Heart left ventricle (tissue), 16 donors: ENCODE measurements at regions not wholly inside any gene's neighbourhood (a gene's known extent, or its start where the extent isn't known, plus 50 kb on each side); places are given as distances from the start of the nearest gene placed in this dataset.
"Not testable (repeated sequence)": the region's sequence is repeated elsewhere in the genome, so short reads cannot be mapped to it uniquely, and the experiment has no call there.

Experiments
- ATAC-seq, 4 donors: fragments of 200-7000 bp; cut with Tn5 transposase; one replicate each; pipeline ENCODE4 v1.9.1; 2020 to 2022; ENCODE audit warnings: moderate library complexity in 4 of 4, mild to moderate bottlenecking in 3 of 4, moderate number of reproducible peaks in 1 of 4
- DNase-seq, 5 donors: peaks; one replicate each; pipeline ENCODE4 v3.0.0-alpha.2; 2020
- H3K27ac ChIP-seq, 12 donors: fragments of 200-600 bp; sonication (generic) in 4 of 12; one replicate each; pipeline versions ENCODE4 v1.5.0 to v1.8.0; 2016 to 2022; ENCODE audit warnings: mild to moderate bottlenecking in 2 of 12
- H3K27me3 ChIP-seq, 9 donors: fragments of 200-600 bp; sonication (generic) in 2 of 9; one replicate each; pipeline versions ENCODE4 v1.5.1 to v1.8.0; 2016 to 2022; ENCODE audit warnings: mild to moderate bottlenecking in 3 of 9
- H3K36me3 ChIP-seq, 9 donors: fragments of 200-600 bp; sonication (generic) in 2 of 9; one replicate each; pipeline versions ENCODE4 v1.5.0 to v1.8.0; 2018 to 2022; ENCODE audit warnings: mild to moderate bottlenecking in 2 of 9
- H3K4me1 ChIP-seq, 12 donors: fragments of 200-600 bp; sonication (generic) in 4 of 12; one replicate each; pipeline versions ENCODE4 v1.5.0 to v1.8.0; 2016 to 2022; ENCODE audit warnings: mild to moderate bottlenecking in 3 of 12
- H3K4me3 ChIP-seq, 12 donors: fragments of 200-600 bp; sonication (generic) in 4 of 12; one replicate each; pipeline versions ENCODE4 v1.5.0 to v1.8.0; 2017 to 2022; ENCODE audit warnings: mild to moderate bottlenecking in 9 of 12, moderate library complexity in 4 of 12
- H3K9me3 ChIP-seq, 12 donors: fragments of 200-600 bp; sonication (generic) in 4 of 12; one replicate each; pipeline versions ENCODE4 v1.5.0 to v1.8.0; 2016 to 2022; ENCODE audit warnings: mild to moderate bottlenecking in 1 of 12
- CTCF ChIP-seq, 12 donors: fragments of 200-600 bp; sonication (generic) in 4 of 12; IDR thresholded peaks; one replicate each; pipeline versions ENCODE4 v1.5.0 to v1.8.0; 2018 to 2022; ENCODE audit warnings: antibody characterized with exemption in 12 of 12, mild to moderate bottlenecking in 5 of 12
- POLR2A ChIP-seq, 2 donors: fragments of 450-650 bp; IDR thresholded peaks; one replicate each; pipeline ENCODE4 v1.6.1; 2017; ENCODE audit warnings: antibody characterized with exemption in 2 of 2, mild to moderate bottlenecking in 2 of 2, moderate library complexity in 2 of 2
- WGBS, 4 donors: extraction: QIAGEN DNeasy Blood & Tissue Kit in 2 of 4; methylation state at CpG; one replicate each; pipeline versions ENCODE4 v1.1.5 to v1.1.7; 2013 to 2018; 5-methylcytosine and 5-hydroxymethylcytosine counted together
- intact Hi-C, 10 donors: fragments of 100-400 bp; cut with DNase I; formaldehyde crosslinking; loops; one replicate each; pipeline versions ENCODE4 v1.11.1 to v1.14.2; 2022
- donor health status: ischemic (EF 13 %, LVEDD 7.1; RV severe dilation, severe dysfunction).
- donor health status: healthy with polysubstance abuse.
- donor health status: DM: no; HTN: yes; CAD: no.
- donor health status: DM: no; HTN: no; CAD: no.
- donor health status: ischemic (EF 25% LVEDD 6.9; RV normal size, moderate dysfunction).
- donor health status: ischemic (EF 25% LVEDD 5.7; RV mildly dilated, moderate dysfunction).
- donor health status: healthy.
- donor health status: DM: yes; HTN: yes; CAD: no.
- donor health status: ischemic (EF 35%, LVEDD 5.7; RV mildly dilated, moderate dysfunction).
- donor health status: nonischemic (EF 11% LVEDD 7.7; RV severe dilation, severe dysfunction).
- donor health status: DM: yes; HTN: yes; CAD: no.
- donor health status: PGD.
- donor health status: ischemic (EF 29% LVEDD 5.4; RV normal size, mild dysfunction).
- donor health status: nonischemic (EF 23%, LVEDD 6.1; RV moderate dilation, normal function).

- H3K4me3 ChIP-seq, result no peak overlapping the region
- H3K27me3 ChIP-seq, result no peaks in the 10 kb centered on the region
- no peak for TF ChIP-seq CTCF (IDR thresholded peaks at IDR 0.05)
- intact Hi-C loops, result no loop called here
- no peaks in the 10 kb centered on the region for H3K36me3 ChIP-seq
- ATAC-seq (no peak), DNase-seq (no peak)
- H3K4me1 ChIP-seq, result no peaks in the 10 kb centered on the region
- no peak overlapping the region for H3K27ac ChIP-seq
- WGBS, 4 donors, result 89 to 91% (median 91%) methylated on average over 2 of the region's 2 CpGs; no CpG with 5 or more reads in 1 of the 4 donors
- peaks cover 0 to 29% (median 10%) of the 10 kb centered on the region in 12 donors for H3K9me3 ChIP-seq
These were observed 419.8 kb downstream of the TMEM232 start for GRCh38 chr5:110306650-110307049.

GRCh38 chr5:110309222-110309621 lies 417.2 kb downstream of the TMEM232 start:
- Histone ChIP-seq H3K9me3 (peaks cover 0 to 19% (median 3%) of the 10 kb centered on the region in 12 donors), H3K27ac (no peak overlapping the region), H3K36me3 (no peaks in the 10 kb centered on the region), H3K4me3 (no peak overlapping the region), H3K4me1 (no peaks in the 10 kb centered on the region), H3K27me3 (no peaks in the 10 kb centered on the region)
- ATAC-seq, result no peak
- 90 to 98% (median 92%) methylated on average over 1 of the region's 1 CpG for WGBS, 4 donors
- no peak for TF ChIP-seq POLR2A (IDR thresholded peaks at IDR 0.05)
- no peak for TF ChIP-seq CTCF (IDR thresholded peaks at IDR 0.05)
- intact Hi-C loops, result no loop called here
- DNase-seq, result no peak

- H3K27me3 ChIP-seq, H3K9me3 ChIP-seq, DNase-seq, H3K27ac ChIP-seq, ATAC-seq, H3K36me3 ChIP-seq, H3K4me3 ChIP-seq, intact Hi-C loops, H3K4me1 ChIP-seq: not testable (repeated sequence)
- WGBS, 4 donors, result 37 to 61% (median 48%) methylated on average over 3 of the region's 3 CpGs
These were observed 409.9 kb downstream of the TMEM232 start for GRCh38 chr5:110316566-110316965.

- 79 to 85% (median 84%) methylated on average over 1 of the region's 1 CpG for WGBS, 4 donors
- Histone ChIP-seq H3K4me1 (no peaks in the 10 kb centered on the region), H3K9me3 (no peaks in the 10 kb centered on the region), H3K36me3 (no peaks in the 10 kb centered on the region), H3K27me3 (no peaks in the 10 kb centered on the region), H3K27ac (no peak overlapping the region), H3K4me3 (no peak overlapping the region)
- TF ChIP-seq CTCF (IDR thresholded peaks at IDR 0.05), result no peak
- no peak for TF ChIP-seq POLR2A (IDR thresholded peaks at IDR 0.05)
- intact Hi-C loops, result no loop called here
- ATAC-seq (no peak), DNase-seq (no peak)
These were observed 405.4 kb downstream of the TMEM232 start for GRCh38 chr5:110321117-110321516.

GRCh38 chr5:110323357-110323756 lies 403.1 kb downstream of the TMEM232 start:
- Histone ChIP-seq H3K27ac (no peak overlapping the region), H3K9me3 (no peaks in the 10 kb centered on the region), H3K27me3 (no peaks in the 10 kb centered on the region), H3K36me3 (no peaks in the 10 kb centered on the region), H3K4me3 (no peak overlapping the region), H3K4me1 (no peaks in the 10 kb centered on the region)
- TF ChIP-seq CTCF (IDR thresholded peaks at IDR 0.05) (no peak), POLR2A (IDR thresholded peaks at IDR 0.05) (no peak)
- WGBS, 4 donors, result 80 to 94% (median 89%) methylated on average over 1 of the region's 1 CpG
- intact Hi-C loops, result no loop called here
- no peak for ATAC-seq
- DNase-seq, result no peak
